Fibroblast of peridontal ligament (primary cell): ENCODE measurements at regions not wholly inside any gene's neighbourhood (a gene's known extent, or its start where the extent isn't known, plus 50 kb on each side); places are given as distances from the start of the nearest gene placed in this dataset.

ENCODE experiments used
- DNase-seq: peaks from one replicate; pipeline ENCODE4 v3.0.0-alpha.2; 2010; ENCODE audit errors: extremely low read depth

- peak; percentile 45 for DNase-seq
Measured at GRCh38 chr15:88382482-88382983, 84.7 kb downstream of the MRPL46 start.

GRCh38 chr15:88378188-88378637 is 89.0 kb downstream of the MRPL46 start:
- DNase-seq = peak; percentile 19

- no peak for DNase-seq
Measured at GRCh38 chr15:88377509-88377908, 89.7 kb downstream of the MRPL46 start.

- peak; percentile 74 for DNase-seq
Measured at GRCh38 chr15:88376574-88377174, 90.5 kb downstream of the MRPL46 start.

- peak; percentile 84 for DNase-seq
Measured at GRCh38 chr15:88375234-88375927, 91.8 kb downstream of the MRPL46 start.

GRCh38 chr15:88365124-88365523 is 102.1 kb downstream of the MRPL46 start:
- no peak for DNase-seq

GRCh38 chr15:88348579-88349230 is 92.2 kb upstream of the NTRK3 start:
- DNase-seq = no peak

- no peak for DNase-seq
Measured at GRCh38 chr15:88345962-88346361, 89.4 kb upstream of the NTRK3 start.

- no peak for DNase-seq
Measured at GRCh38 chr15:88344786-88345185, 88.2 kb upstream of the NTRK3 start.

- peak; percentile 64 for DNase-seq
Measured at GRCh38 chr15:88342666-88343065, 86.1 kb upstream of the NTRK3 start.

- no peak for DNase-seq
Measured at GRCh38 chr15:88341653-88342052, 85.1 kb upstream of the NTRK3 start.

- no peak for DNase-seq
Measured at GRCh38 chr15:88341006-88341405, 84.5 kb upstream of the NTRK3 start.

GRCh38 chr15:88337993-88338392 is 81.5 kb upstream of the NTRK3 start:
- DNase-seq = no peak

- DNase-seq = no peak
Measured at GRCh38 chr15:88335074-88335473, 78.5 kb upstream of the NTRK3 start.

GRCh38 chr15:88334436-88334835 is 77.9 kb upstream of the NTRK3 start:
- peak; percentile 36 for DNase-seq

GRCh38 chr15:88331291-88331690 is 74.8 kb upstream of the NTRK3 start:
- DNase-seq = no peak

- no peak for DNase-seq
Measured at GRCh38 chr15:88326924-88327323, 70.4 kb upstream of the NTRK3 start.

- DNase-seq = no peak
Measured at GRCh38 chr15:88324741-88325065, 68.2 kb upstream of the NTRK3 start.

- DNase-seq = no peak
Measured at GRCh38 chr15:88323976-88324740, 67.6 kb upstream of the NTRK3 start.

- no peak for DNase-seq
Measured at GRCh38 chr15:88323468-88323867, 66.9 kb upstream of the NTRK3 start.

- DNase-seq = no peak
Measured at GRCh38 chr15:88322461-88322860, 65.9 kb upstream of the NTRK3 start.

GRCh38 chr15:88321271-88321670 is 64.7 kb upstream of the NTRK3 start:
- no peak for DNase-seq
